Adrenal gland (tissue), 9 donors: ENCODE measurements at regions not wholly inside any gene's neighbourhood (a gene's known extent, or its start where the extent isn't known, plus 50 kb on each side); places are given as distances from the start of the nearest gene placed in this dataset.

Experiments
- DNase-seq, 7 donors: peaks; one replicate each; pipeline ENCODE4 v3.0.0-alpha.2; 2019 to 2020
- H3K27ac ChIP-seq, 5 donors: fragments of 200-600 bp; sonication (generic) in 4 of 5; 1 replicate in 3 of 5; 2 replicates in 2 of 5; pipeline versions ENCODE4 v1.5.1 to v1.8.0; 2016 to 2020; ENCODE audit warnings: mild to moderate bottlenecking in 1 of 5
- H3K27me3 ChIP-seq: fragments of 200-600 bp; 2 replicates; pipeline ENCODE4 v1.8.0; 2021
- H3K36me3 ChIP-seq, 2 donors: fragments of 200-600 bp; replicated peaks in 1 of 2; 1 replicate in 1 of 2; 2 replicates in 1 of 2; pipeline versions ENCODE4 v1.5.1 to v1.8.0; 2018 to 2022
- H3K4me1 ChIP-seq, 2 donors: fragments of 200-600 bp; replicated peaks in 1 of 2; 1 replicate in 1 of 2; 2 replicates in 1 of 2; pipeline versions ENCODE4 v1.5.1 to v1.8.0; 2018 to 2021
- H3K4me3 ChIP-seq, 4 donors: fragments of 200-600 bp; sonication (generic) in 3 of 4; one replicate each; pipeline ENCODE4 v1.5.1; 2016 to 2018
- H3K9me3 ChIP-seq, 3 donors: fragments of 200-600 bp; sonication (generic) in 1 of 3; replicated peaks in 1 of 3; 1 replicate in 2 of 3; 2 replicates in 1 of 3; pipeline versions ENCODE4 v1.5.1 to v1.8.0; 2016 to 2021
- POLR2A ChIP-seq, 2 donors: fragments of 450-650 bp; IDR thresholded peaks; one replicate each; pipeline ENCODE4 v1.6.1; 2017; ENCODE audit warnings: antibody characterized with exemption in 2 of 2, mild to moderate bottlenecking in 2 of 2, moderate library complexity in 1 of 2
- whole genome bisulfite sequencing, 4 donors: extraction: QIAGEN DNeasy Blood & Tissue Kit in 2 of 4; methylation state at CpG; one replicate each; pipeline versions ENCODE4 v1.1.5 to v1.1.7; 2013 to 2017; 5-methylcytosine and 5-hydroxymethylcytosine counted together
- intact Hi-C, 2 donors: fragments of 100-400 bp; cut with DNase I; formaldehyde crosslinking; loops; one replicate each; pipeline versions ENCODE4 v1.14.1 to v1.15.0; 2022 to 2023
- TF ChIP-seq, protein P1 (sequence below), 6 experiments: fragments of 450-650 bp in 4 of 6; fragments of 200-600 bp in 2 of 6; sonication (generic) in 1 of 6; IDR thresholded peaks; 1 replicate in 5 of 6; 2 replicates in 1 of 6; pipeline versions ENCODE4 v1.5.1 to v1.8.0; 2016 to 2021; ENCODE audit warnings: antibody characterized with exemption in 6 of 6, mild to moderate bottlenecking in 2 of 6, moderate library complexity in 1 of 6
- donor health status: healthy with polysubstance abuse.
- donor health status: Bipolar disorder and iron deficiency.
- donor health status: DM: yes; HTN: yes; CAD: no.
- donor health status: DM: no; HTN: no; CAD: no.
- donor health status: DM: no; HTN: no; CAD: no.

DNA sequence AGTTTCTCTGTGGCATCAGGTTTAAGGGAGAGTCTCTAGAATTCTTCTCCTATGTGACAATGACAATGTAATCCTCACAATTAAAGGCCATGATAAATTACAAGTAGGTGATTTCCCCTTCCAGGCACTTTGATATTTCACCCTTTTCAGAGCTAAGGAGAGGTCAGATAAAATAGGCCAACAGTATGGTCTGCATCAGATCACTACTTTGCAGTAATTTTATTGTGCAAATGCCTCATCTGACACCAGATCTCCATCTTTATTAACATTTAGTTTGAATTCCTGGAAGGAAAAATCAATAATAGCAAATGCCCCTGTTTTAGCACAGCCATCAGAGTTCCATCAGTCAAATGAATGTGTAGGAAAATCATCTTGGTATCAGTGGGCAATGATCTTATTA, 72.8 kb upstream of the RAB27B start:
- Histone ChIP-seq H3K9me3 (no peaks in the 10 kb centered on the region), H3K27ac (no peak overlapping the region), H3K4me3 (no peak overlapping the region), H3K27me3 (no peaks in the 10 kb centered on the region), H3K4me1 (no peaks in the 10 kb centered on the region), H3K36me3 (no peaks in the 10 kb centered on the region)
- TF ChIP-seq, protein P1, sequence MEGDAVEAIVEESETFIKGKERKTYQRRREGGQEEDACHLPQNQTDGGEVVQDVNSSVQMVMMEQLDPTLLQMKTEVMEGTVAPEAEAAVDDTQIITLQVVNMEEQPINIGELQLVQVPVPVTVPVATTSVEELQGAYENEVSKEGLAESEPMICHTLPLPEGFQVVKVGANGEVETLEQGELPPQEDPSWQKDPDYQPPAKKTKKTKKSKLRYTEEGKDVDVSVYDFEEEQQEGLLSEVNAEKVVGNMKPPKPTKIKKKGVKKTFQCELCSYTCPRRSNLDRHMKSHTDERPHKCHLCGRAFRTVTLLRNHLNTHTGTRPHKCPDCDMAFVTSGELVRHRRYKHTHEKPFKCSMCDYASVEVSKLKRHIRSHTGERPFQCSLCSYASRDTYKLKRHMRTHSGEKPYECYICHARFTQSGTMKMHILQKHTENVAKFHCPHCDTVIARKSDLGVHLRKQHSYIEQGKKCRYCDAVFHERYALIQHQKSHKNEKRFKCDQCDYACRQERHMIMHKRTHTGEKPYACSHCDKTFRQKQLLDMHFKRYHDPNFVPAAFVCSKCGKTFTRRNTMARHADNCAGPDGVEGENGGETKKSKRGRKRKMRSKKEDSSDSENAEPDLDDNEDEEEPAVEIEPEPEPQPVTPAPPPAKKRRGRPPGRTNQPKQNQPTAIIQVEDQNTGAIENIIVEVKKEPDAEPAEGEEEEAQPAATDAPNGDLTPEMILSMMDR (IDR thresholded peaks at IDR 0.05) = no peak
- no peak for TF ChIP-seq POLR2A (IDR thresholded peaks at IDR 0.05)
- DNase-seq = no peak
- intact Hi-C loops = no loop called here

DNA sequence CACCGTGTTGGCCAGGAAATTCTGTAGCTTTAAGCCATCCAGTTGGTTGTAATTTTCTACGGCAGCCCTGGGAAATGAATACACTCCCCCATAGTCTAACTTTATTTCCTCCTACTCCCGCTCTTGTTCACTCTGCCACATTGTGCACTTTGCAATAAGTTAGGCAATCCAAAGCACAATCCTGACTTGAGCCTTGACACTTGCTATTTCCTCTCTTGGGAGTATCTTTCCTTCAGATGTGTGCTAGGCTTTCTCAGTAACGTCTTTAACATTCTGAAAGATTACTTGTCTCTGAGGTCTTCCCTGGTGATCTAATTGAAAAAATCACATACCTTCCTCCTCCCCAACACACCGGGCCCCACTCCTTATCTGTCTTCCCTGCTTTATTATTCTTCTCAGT, 65.9 kb upstream of the RAB27B start:
- Histone ChIP-seq H3K4me1 (no peaks in the 10 kb centered on the region), H3K4me3 (no peak overlapping the region), H3K9me3 (no peaks in the 10 kb centered on the region), H3K27me3 (no peaks in the 10 kb centered on the region), H3K27ac (no peak overlapping the region), H3K36me3 (no peaks in the 10 kb centered on the region)
- DNase-seq = no peak
- TF ChIP-seq, protein P1 (IDR thresholded peaks at IDR 0.05) = no peak
- TF ChIP-seq POLR2A (IDR thresholded peaks at IDR 0.05) = no peak
- intact Hi-C loops = no loop called here
- WGBS, 4 donors = 51 to 59% (median 53%) methylated on average over 5 of the region's 5 CpGs

DNA sequence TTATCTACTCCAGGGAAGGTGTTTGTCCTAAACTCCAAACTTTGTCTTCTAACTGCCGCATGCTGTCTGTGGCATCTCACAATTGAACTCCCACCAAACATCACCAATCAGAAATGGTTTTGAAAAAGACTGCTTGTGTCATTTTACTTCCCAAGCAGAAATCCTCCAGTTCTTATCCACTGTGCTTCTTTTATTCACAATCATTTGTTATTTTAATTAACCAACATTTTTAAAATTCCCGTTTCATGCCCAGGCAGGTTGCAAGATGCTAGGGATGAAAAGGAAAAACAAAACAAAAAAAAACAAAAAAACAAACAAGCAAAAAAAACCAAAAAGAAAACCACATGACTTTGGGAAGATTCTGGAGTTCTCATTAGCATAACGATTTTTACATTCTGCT, 63.5 kb upstream of the RAB27B start:
- H3K9me3 ChIP-seq = no peaks in the 10 kb centered on the region
- intact Hi-C loops = no loop called here
- no peak overlapping the region for H3K27ac ChIP-seq
- WGBS, 4 donors = 75 to 83% (median 79%) methylated on average over 3 of the region's 3 CpGs
- H3K27me3 ChIP-seq = no peaks in the 10 kb centered on the region
- TF ChIP-seq POLR2A (IDR thresholded peaks at IDR 0.05) = no peak
- TF ChIP-seq, protein P1 (IDR thresholded peaks at IDR 0.05) = no peak
- no peaks in the 10 kb centered on the region for H3K36me3 ChIP-seq
- no peak for DNase-seq
- no peaks in the 10 kb centered on the region for H3K4me1 ChIP-seq
- no peak overlapping the region for H3K4me3 ChIP-seq

DNA sequence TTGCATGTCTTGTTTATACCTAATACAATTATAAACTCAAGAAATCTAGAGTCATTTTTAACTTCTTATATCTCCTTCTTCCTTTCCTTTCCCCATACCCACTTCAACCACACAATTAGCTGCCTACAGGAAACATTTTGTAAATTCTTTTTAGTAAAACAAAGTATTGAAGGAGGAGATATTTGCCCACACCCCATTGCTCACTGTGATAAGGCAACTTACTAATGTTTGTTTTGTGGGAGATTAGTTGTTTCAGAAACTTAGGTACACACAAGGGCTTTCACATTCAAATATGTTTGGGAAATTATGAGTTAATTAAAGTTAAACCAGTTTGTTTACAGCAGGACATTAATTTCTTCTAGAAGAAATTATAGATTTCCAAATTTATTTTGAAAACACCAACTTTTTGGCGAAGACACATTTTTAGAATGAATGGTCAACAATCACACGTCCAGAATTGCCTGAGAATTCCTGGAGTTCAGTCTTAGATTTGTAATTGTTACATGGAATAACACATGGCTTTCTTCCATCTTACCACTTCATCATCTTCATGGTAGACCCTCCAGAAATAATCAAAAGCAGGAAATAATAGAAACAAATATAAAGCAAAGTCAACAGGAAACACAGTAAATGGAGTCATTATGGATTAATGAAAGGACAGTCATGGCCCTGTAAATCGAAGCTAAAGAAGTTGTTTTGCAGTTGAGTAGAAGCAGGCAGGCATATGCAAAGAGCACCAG, 62.5 kb upstream of the RAB27B start:
- WGBS, 4 donors = 70 to 80% (median 74%) methylated on average over 3 of the region's 3 CpGs
- TF ChIP-seq, protein P1 (IDR thresholded peaks at IDR 0.05) = no peak
- TF ChIP-seq POLR2A (IDR thresholded peaks at IDR 0.05) = no peak
- Histone ChIP-seq H3K36me3 (no peaks in the 10 kb centered on the region), H3K4me1 (no peaks in the 10 kb centered on the region), H3K9me3 (no peaks in the 10 kb centered on the region), H3K27me3 (no peaks in the 10 kb centered on the region), H3K4me3 (no peak overlapping the region), H3K27ac (no peak overlapping the region)
- intact Hi-C loops = no loop called here
- no peak for DNase-seq
